ENCODE measurements at regions not wholly inside any gene's neighbourhood (a gene's known extent, or its start where the extent isn't known, plus 50 kb on each side); places are given as distances from the start of the nearest gene placed in this dataset.

DNA sequence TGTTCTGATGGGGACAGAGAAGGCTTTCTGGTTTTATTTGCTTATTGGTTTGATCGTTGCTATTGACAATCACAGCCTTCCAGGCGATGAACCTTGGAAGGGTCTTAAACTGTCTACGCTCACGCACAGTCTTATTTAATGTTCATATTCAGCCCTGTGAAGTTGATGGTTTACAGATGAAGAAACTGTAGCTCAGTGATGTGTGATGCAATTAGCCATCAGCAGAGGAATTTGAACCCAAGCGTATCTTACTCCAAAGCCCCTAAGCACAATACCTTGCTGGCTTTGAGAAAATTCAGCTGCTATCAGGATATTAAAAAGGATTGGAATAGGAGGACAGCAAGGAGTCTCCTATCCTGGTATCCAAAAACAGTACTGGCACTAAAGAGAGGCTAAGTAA is 77.1 kb upstream of the CALM2 start:
- ATAC-seq (replicated peaks; ENCODE audit: extremely low read depth, poor library complexity, severe bottlenecking) = no peak
- Mint-ChIP-seq H3K27me3 (no peaks in the 10 kb centered on the region), H3K4me3 (no peak overlapping the region), H3K4me1 (no peaks in the 10 kb centered on the region), H3K9me3 (no peaks in the 10 kb centered on the region), H3K27ac (ENCODE audit: low read depth) (no peak overlapping the region), H3K36me3 (ENCODE audit: insufficient read depth) (no peaks in the 10 kb centered on the region)
- DNase-seq (ENCODE audit: low spot score in 2 of 2) = no peak

- H3K27me3 Mint-ChIP-seq = no peaks in the 10 kb centered on the region
- no peaks in the 10 kb centered on the region for H3K4me1 Mint-ChIP-seq
- no peak overlapping the region for H3K4me3 Mint-ChIP-seq
- no peak overlapping the region for H3K27ac Mint-ChIP-seq (ENCODE audit: low read depth)
- no peaks in the 10 kb centered on the region for H3K9me3 Mint-ChIP-seq
- H3K36me3 Mint-ChIP-seq (ENCODE audit: insufficient read depth) = no peaks in the 10 kb centered on the region
- ATAC-seq (replicated peaks; ENCODE audit: extremely low read depth, poor library complexity, severe bottlenecking) (no peak), DNase-seq (ENCODE audit: low spot score in 2 of 2) (no peak)
Measured at GRCh38 chr2:47251404-47251675, 75.0 kb upstream of the CALM2 start.

DNA sequence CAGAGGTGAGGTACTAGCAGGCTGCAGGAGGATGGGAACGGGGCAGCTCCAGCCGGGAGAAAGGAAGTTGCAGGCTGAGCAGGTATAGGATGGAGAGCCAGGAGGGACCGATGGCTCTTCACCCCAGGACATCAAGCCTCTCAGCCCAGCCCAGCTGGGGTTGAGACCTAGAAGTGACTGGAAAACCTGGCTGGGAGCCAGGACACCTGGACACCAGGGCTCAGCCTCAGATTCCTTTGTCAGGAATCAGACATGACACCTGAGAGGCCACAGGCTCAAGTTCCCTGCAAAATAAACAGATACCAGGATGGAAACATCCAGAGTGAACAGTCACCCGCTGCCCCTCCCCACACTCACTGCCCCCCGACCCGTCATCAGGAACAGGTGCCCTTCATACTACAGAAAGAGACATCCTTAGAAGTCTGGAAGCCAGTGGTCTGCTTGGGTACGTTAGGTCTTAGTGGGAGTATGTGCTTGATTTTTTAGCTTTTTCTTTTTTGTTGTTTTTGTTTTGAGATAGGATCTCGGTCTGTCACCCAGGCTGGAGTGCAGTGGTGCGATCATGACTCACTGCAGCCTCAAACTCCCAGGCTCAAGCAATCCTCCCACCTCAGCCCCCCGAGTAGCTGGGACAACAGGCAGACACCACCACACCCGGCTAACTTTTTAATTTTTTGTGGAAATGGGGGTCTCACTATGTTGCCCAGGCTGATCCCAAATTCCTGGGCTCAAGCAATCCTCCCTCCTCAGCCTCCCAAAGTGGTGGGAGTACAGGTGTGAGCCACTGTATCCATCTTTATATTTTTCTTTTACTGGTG is 74.5 kb upstream of the CALM2 start:
- DNase-seq (ENCODE audit: low spot score in 2 of 2) = no peak
- no peaks in the 10 kb centered on the region for H3K9me3 Mint-ChIP-seq
- no peak overlapping the region for H3K4me3 Mint-ChIP-seq
- no peaks in the 10 kb centered on the region for H3K36me3 Mint-ChIP-seq (ENCODE audit: insufficient read depth)
- no peak for ATAC-seq (replicated peaks; ENCODE audit: extremely low read depth, poor library complexity, severe bottlenecking)
- H3K27me3 Mint-ChIP-seq = peaks cover 5% of the 10 kb centered on the region
- no peak overlapping the region for H3K27ac Mint-ChIP-seq (ENCODE audit: low read depth)
- H3K4me1 Mint-ChIP-seq = no peaks in the 10 kb centered on the region

GRCh38 chr2:47249931-47250330 is 73.6 kb upstream of the CALM2 start:
- no peaks in the 10 kb centered on the region for H3K36me3 Mint-ChIP-seq (ENCODE audit: insufficient read depth)
- ATAC-seq (replicated peaks; ENCODE audit: extremely low read depth, poor library complexity, severe bottlenecking) = no peak
- DNase-seq (ENCODE audit: low spot score in 2 of 2) = no peak
- no peaks in the 10 kb centered on the region for H3K9me3 Mint-ChIP-seq
- no peak overlapping the region for H3K27ac Mint-ChIP-seq (ENCODE audit: low read depth)
- H3K27me3 Mint-ChIP-seq = peaks cover 13% of the 10 kb centered on the region
- H3K4me1 Mint-ChIP-seq = no peaks in the 10 kb centered on the region
- H3K4me3 Mint-ChIP-seq = no peak overlapping the region

GRCh38 chr2:47249157-47249900 is 73.0 kb upstream of the CALM2 start:
- DNase-seq (ENCODE audit: low spot score in 2 of 2) = no peak
- Mint-ChIP-seq H3K27me3 (peaks cover 19% of the 10 kb centered on the region), H3K27ac (ENCODE audit: low read depth) (no peak overlapping the region), H3K9me3 (no peaks in the 10 kb centered on the region), H3K4me3 (no peak overlapping the region), H3K4me1 (no peaks in the 10 kb centered on the region), H3K36me3 (ENCODE audit: insufficient read depth) (no peaks in the 10 kb centered on the region)
- ATAC-seq (replicated peaks; ENCODE audit: extremely low read depth, poor library complexity, severe bottlenecking) = no peak

DNA sequence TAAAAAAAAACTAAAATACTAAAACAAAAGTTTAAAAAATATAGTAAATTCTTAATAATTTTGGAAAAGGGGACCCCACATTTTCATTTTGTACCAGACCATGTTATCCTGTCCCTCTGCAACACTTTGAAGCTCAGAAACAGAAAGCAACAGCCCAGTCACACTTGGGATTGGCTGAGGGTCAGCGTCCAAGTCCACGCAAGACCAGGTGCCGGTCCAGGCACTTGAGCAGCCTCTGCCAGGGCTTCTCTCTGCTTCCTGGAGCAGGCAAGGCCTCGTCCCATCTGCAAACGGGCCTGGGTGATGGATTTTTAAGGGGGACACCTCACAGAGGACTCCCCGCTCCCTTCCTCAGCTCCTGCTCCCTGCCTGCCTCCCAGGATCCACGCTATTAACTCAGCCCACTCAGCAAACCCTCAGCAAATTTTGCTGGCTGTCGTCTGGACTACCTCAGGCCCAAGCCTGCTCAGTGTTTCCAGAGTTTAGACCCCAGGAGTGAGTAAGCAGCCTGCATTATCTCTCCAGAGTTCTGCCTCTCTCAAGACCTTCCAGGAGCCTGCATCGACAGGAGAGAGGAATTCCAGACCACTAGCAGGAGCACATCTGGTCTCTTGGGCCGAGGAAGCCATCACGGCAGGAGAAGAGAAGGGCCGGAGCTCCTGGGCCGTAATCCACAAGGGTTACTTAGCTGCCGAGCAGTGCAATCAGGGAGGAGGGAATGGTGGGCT is 67.4 kb upstream of the CALM2 start:
- Mint-ChIP-seq H3K36me3 (ENCODE audit: insufficient read depth) (no peaks in the 10 kb centered on the region), H3K9me3 (no peaks in the 10 kb centered on the region), H3K27ac (ENCODE audit: low read depth) (no peak overlapping the region), H3K27me3 (peaks cover 19% of the 10 kb centered on the region), H3K4me3 (no peak overlapping the region), H3K4me1 (no peaks in the 10 kb centered on the region)
- ATAC-seq (replicated peaks; ENCODE audit: extremely low read depth, poor library complexity, severe bottlenecking) = no peak
- no peak for DNase-seq (ENCODE audit: low spot score in 2 of 2)

DNA sequence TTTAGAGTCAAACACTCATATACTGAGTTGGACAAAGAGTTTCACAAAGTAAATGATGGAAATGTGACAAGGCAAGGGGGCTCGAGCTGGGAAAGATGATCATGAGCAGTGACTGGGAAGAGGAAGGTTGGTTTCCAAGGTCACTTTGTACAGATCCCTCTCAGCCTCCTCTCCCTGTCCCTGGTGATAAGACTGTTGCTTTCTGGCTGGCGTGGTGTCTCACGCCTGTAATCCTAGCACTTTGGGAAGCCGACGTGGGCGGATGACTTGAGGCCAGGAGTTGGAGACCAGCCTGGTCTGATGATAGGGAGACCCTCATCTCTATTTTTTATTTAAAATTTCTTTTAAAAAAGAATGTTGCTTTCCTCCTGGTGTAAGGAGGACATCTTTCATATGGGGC is 65.4 kb upstream of the CALM2 start:
- H3K27me3 Mint-ChIP-seq = peaks cover 29% of the 10 kb centered on the region
- H3K9me3 Mint-ChIP-seq = no peaks in the 10 kb centered on the region
- ATAC-seq (replicated peaks; ENCODE audit: extremely low read depth, poor library complexity, severe bottlenecking) (no peak), DNase-seq (ENCODE audit: low spot score in 2 of 2) (no peak)
- no peaks in the 10 kb centered on the region for H3K36me3 Mint-ChIP-seq (ENCODE audit: insufficient read depth)
- no peaks in the 10 kb centered on the region for H3K4me1 Mint-ChIP-seq
- H3K4me3 Mint-ChIP-seq = no peak overlapping the region
- H3K27ac Mint-ChIP-seq (ENCODE audit: low read depth) = no peak overlapping the region

DNA sequence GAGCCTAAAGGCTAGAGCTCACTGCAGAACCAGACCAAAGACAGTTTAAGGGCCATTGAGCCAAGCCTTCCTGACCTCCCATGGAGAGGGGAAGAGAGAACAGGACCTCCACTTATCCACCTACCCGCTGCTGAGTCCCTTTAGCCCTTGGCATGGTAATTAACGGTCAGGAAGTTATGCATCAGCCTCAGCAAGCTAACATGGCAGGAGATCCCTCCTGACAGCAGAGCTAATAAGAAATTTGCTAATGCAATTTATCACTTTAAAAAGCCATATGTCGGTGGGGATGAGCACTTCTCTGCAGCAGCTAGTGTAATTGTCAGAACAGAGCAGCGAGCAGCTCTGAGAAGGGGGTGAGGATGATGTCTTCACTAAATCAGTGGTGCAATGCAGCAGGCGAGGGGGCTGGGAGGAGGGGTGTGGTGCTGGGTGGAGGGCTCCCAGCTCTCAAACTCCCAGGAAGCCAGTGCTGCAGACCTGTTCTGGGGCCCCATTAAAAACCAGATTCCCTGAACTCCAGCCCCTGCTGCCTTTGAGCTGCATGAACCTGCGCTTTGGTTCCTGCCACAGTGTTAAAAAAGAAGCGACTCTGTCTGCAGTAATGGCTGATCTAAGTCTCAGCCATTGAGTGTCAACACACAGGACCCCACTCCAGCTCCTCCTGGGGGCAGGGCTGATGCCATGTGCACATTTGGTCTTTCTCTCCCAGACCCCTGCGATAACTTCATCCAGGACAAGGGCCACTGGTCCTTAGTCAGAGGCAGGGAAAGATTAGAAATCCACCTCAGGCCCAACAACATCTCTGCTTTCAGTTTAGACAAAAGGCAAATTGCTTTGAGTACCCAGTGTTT is 63.0 kb upstream of the CALM2 start:
- Mint-ChIP-seq H3K36me3 (ENCODE audit: insufficient read depth) (no peaks in the 10 kb centered on the region), H3K9me3 (no peaks in the 10 kb centered on the region), H3K27me3 (peaks cover 13% of the 10 kb centered on the region), H3K4me3 (no peak overlapping the region), H3K4me1 (no peaks in the 10 kb centered on the region), H3K27ac (ENCODE audit: low read depth) (no peak overlapping the region)
- DNase-seq (ENCODE audit: low spot score in 2 of 2) (no peak), ATAC-seq (replicated peaks; ENCODE audit: extremely low read depth, poor library complexity, severe bottlenecking) (no peak)

GRCh38 chr2:47238638-47239037 is 62.3 kb upstream of the CALM2 start:
- ATAC-seq (replicated peaks; ENCODE audit: extremely low read depth, poor library complexity, severe bottlenecking) = no peak
- no peaks in the 10 kb centered on the region for H3K4me1 Mint-ChIP-seq
- DNase-seq (ENCODE audit: low spot score in 2 of 2) = no peak
- H3K27ac Mint-ChIP-seq (ENCODE audit: low read depth) = no peak overlapping the region
- H3K36me3 Mint-ChIP-seq (ENCODE audit: insufficient read depth) = no peaks in the 10 kb centered on the region
- H3K9me3 Mint-ChIP-seq = no peaks in the 10 kb centered on the region
- peaks cover 13% of the 10 kb centered on the region for H3K27me3 Mint-ChIP-seq
- no peak overlapping the region for H3K4me3 Mint-ChIP-seq

DNA sequence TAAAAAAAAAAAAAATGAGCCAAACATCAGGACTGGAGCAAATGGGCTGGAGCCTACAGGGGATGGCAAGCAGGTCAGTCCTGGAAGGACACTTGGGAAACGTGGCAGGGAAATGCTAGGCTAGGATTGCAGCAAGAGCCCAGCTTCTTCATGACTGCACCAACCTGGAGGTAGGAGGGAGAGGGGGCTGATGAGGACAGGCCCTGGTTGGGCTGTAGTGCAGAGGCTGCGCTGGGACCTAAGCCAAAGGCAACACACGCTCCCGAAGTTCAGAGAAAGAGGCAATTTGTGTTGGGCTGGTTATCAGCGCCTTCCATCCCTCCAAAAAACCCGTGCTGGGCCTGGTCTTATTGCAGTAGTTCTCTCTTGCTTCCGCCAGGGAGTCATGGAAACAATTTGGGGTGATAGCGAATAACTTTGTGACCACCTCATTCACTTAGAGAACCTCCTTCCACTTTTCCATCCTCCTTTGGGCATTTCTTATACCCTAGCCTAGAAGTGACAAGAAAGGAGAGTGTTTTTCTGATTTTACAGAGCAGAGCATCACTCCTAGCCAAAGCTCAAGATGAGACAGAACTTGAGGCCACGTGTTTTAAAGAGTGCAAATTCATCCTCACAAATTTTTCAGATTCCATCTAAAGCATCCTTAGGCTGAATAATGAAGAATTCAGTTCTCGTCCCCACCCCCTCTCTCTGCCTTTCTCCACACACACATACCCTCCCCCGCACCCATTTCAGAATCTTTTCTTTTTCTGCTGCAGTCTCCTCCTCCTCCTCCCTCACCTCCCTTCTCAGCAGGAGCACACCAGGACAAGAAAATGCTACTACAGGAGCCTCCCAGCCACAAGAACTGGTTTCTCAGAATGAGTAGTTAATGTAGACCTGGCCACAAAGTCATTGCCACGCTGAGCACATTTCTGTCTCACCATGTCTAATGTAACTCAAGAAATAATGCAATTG is 61.3 kb upstream of the CALM2 start:
- Mint-ChIP-seq H3K4me1 (no peaks in the 10 kb centered on the region), H3K9me3 (no peaks in the 10 kb centered on the region), H3K27ac (ENCODE audit: low read depth) (no peak overlapping the region), H3K4me3 (no peak overlapping the region), H3K27me3 (peaks cover 13% of the 10 kb centered on the region), H3K36me3 (ENCODE audit: insufficient read depth) (no peaks in the 10 kb centered on the region)
- no peak for ATAC-seq (replicated peaks; ENCODE audit: extremely low read depth, poor library complexity, severe bottlenecking)
- DNase-seq (ENCODE audit: low spot score in 2 of 2) = no peak

- ATAC-seq (replicated peaks; ENCODE audit: extremely low read depth, poor library complexity, severe bottlenecking) (no peak), DNase-seq (ENCODE audit: low spot score in 2 of 2) (no peak)
- H3K27ac Mint-ChIP-seq (ENCODE audit: low read depth) = no peak overlapping the region
- H3K4me1 Mint-ChIP-seq = no peaks in the 10 kb centered on the region
- H3K4me3 Mint-ChIP-seq = no peak overlapping the region
- H3K9me3 Mint-ChIP-seq = no peaks in the 10 kb centered on the region
- H3K27me3 Mint-ChIP-seq = peaks cover 13% of the 10 kb centered on the region
- no peaks in the 10 kb centered on the region for H3K36me3 Mint-ChIP-seq (ENCODE audit: insufficient read depth)
Measured at GRCh38 chr2:47236503-47237215, 60.3 kb upstream of the CALM2 start.
